Left renal pelvis (tissue), 4 donors: ENCODE measurements at regions not wholly inside any gene's neighbourhood (a gene's known extent, or its start where the extent isn't known, plus 50 kb on each side); places are given as distances from the start of the nearest gene placed in this dataset.

Source experiments
- DNase-seq, 4 donors: peaks; one replicate each; pipeline ENCODE4 v3.0.0-alpha.2; 2013; ENCODE audit warnings: low read depth in 4 of 4, low spot score in 3 of 4

GRCh38 chrX:10800796-10801195 lies 180.4 kb upstream of the MID1 start:
- DNase-seq, result no peak

GRCh38 chrX:10811111-10811510 lies 190.7 kb upstream of the MID1 start:
- no peak for DNase-seq

GRCh38 chrX:10813761-10814160 lies 193.4 kb upstream of the MID1 start:
- DNase-seq, result no peak

- DNase-seq, result no peak
Measured at GRCh38 chrX:10818651-10819050, 198.3 kb upstream of the MID1 start.

GRCh38 chrX:10819973-10820372 lies 199.6 kb upstream of the MID1 start:
- no peak for DNase-seq

GRCh38 chrX:10821293-10821692 lies 200.9 kb upstream of the MID1 start:
- DNase-seq, result no peak

- DNase-seq, result no peak
Measured at GRCh38 chrX:10828036-10828435, 207.7 kb upstream of the MID1 start.

- no peak for DNase-seq
Measured at GRCh38 chrX:10828640-10829039, 208.3 kb upstream of the MID1 start.

- no peak for DNase-seq
Measured at GRCh38 chrX:10831716-10832502, 211.5 kb upstream of the MID1 start.

GRCh38 chrX:10833299-10834169 lies 213.1 kb upstream of the MID1 start:
- DNase-seq, result peak in 1 of 4 donors; percentile 29

- no peak for DNase-seq
Measured at GRCh38 chrX:10841579-10841978, 221.2 kb upstream of the MID1 start.

- DNase-seq, result no peak
Measured at GRCh38 chrX:10842646-10843045, 222.3 kb upstream of the MID1 start.

GRCh38 chrX:10847333-10847732 lies 226.9 kb upstream of the MID1 start:
- DNase-seq, result no peak

GRCh38 chrX:10851809-10852208 lies 231.4 kb upstream of the MID1 start:
- no peak for DNase-seq

GRCh38 chrX:10854594-10854993 lies 234.2 kb upstream of the MID1 start:
- no peak for DNase-seq

GRCh38 chrX:10855845-10856244 lies 235.5 kb upstream of the MID1 start:
- DNase-seq, result no peak

GRCh38 chrX:10856797-10857196 lies 236.4 kb upstream of the MID1 start:
- DNase-seq, result no peak

GRCh38 chrX:10859353-10859752 lies 239.0 kb upstream of the MID1 start:
- no peak for DNase-seq

- DNase-seq, result no peak
Measured at GRCh38 chrX:10875995-10876394, 235.1 kb upstream of the HCCS start.

- no peak for DNase-seq
Measured at GRCh38 chrX:10882484-10882883, 228.6 kb upstream of the HCCS start.

GRCh38 chrX:10884246-10884645 lies 226.9 kb upstream of the HCCS start:
- DNase-seq, result no peak
